Stomach (tissue), 8 donors: ENCODE measurements at regions not wholly inside any gene's neighbourhood (a gene's known extent, or its start where the extent isn't known, plus 50 kb on each side); places are given as distances from the start of the nearest gene placed in this dataset.

Source experiments
- DNase-seq, 2 donors: peaks; one replicate each; pipeline versions ENCODE4 v3.0.0 to v3.0.0-alpha.2; 2013 to 2019
- H3K27ac ChIP-seq, 5 donors: fragments of 200-600 bp in 4 of 5; sonication (generic) in 4 of 5; one replicate each; pipeline ENCODE4 v1.5.1; 2013 to 2019; ENCODE audit warnings: mild to moderate bottlenecking in 1 of 5, moderate library complexity in 1 of 5
- H3K27me3 ChIP-seq, 3 donors: fragments of 200-600 bp; sonication (generic); one replicate each; pipeline ENCODE4 v1.5.1; 2017 to 2019; ENCODE audit warnings: mixed run types in 1 of 3
- H3K36me3 ChIP-seq, 4 donors: fragments of 200-600 bp; sonication (generic); 1 replicate in 3 of 4; 2 replicates in 1 of 4; pipeline ENCODE4 v1.5.1; 2016 to 2019
- H3K4me1 ChIP-seq, 4 donors: fragments of 200-600 bp; sonication (generic); one replicate each; pipeline ENCODE4 v1.5.1; 2016 to 2019
- H3K4me3 ChIP-seq, 4 donors: fragments of 200-600 bp; sonication (generic) in 3 of 4; one replicate each; pipeline ENCODE4 v1.5.1; 2016 to 2019; ENCODE audit warnings: mild to moderate bottlenecking in 1 of 4
- H3K9me3 ChIP-seq, 4 donors: fragments of 200-600 bp; sonication (generic); one replicate each; pipeline ENCODE4 v1.5.1; 2016 to 2019
- EP300 ChIP-seq: sonication (generic); formaldehyde crosslinking; IDR thresholded peaks from one replicate; pipeline ENCODE4 v1.6.1; 2017; ENCODE audit warnings: antibody characterized with exemption
- POLR2A ChIP-seq, 4 donors: fragments of 450-650 bp; IDR thresholded peaks; one replicate each; pipeline ENCODE4 v1.6.1; 2016; ENCODE audit warnings: antibody characterized with exemption in 4 of 4, control low read depth in 2 of 4, mild to moderate bottlenecking in 1 of 4, moderate library complexity in 1 of 4
- POLR2AphosphoS5 ChIP-seq, 3 donors: sonication (generic); formaldehyde crosslinking; IDR thresholded peaks; one replicate each; pipeline ENCODE4 v1.6.1; 2016; ENCODE audit warnings: antibody characterized with exemption in 3 of 3
- WGBS, 5 donors: extraction: QIAGEN DNeasy Blood & Tissue Kit in 3 of 5; methylation state at CpG; one replicate each; pipeline versions ENCODE4 v1.1.5 to v1.1.7; 2013 to 2018; 5-methylcytosine and 5-hydroxymethylcytosine counted together
- intact Hi-C: fragments of 100-400 bp; cut with DNase I; formaldehyde crosslinking; loops from one replicate; pipeline ENCODE4 v1.15.1; 2023; ENCODE audit warnings: low total_unique reads
- TF ChIP-seq, protein P1 (sequence below), 7 experiments: fragments of 450-650 bp in 4 of 7; fragments of 200-600 bp in 3 of 7; sonication (generic) in 3 of 7; IDR thresholded peaks; one replicate each; pipeline ENCODE4 v1.5.1; 2016 to 2019; ENCODE audit warnings: antibody characterized with exemption in 7 of 7, control low read depth in 2 of 7, mild to moderate bottlenecking in 1 of 7
- donor health status: healthy with polysubstance abuse.
- donor health status: Bipolar disorder and iron deficiency.
- donor health status: healthy.

DNA sequence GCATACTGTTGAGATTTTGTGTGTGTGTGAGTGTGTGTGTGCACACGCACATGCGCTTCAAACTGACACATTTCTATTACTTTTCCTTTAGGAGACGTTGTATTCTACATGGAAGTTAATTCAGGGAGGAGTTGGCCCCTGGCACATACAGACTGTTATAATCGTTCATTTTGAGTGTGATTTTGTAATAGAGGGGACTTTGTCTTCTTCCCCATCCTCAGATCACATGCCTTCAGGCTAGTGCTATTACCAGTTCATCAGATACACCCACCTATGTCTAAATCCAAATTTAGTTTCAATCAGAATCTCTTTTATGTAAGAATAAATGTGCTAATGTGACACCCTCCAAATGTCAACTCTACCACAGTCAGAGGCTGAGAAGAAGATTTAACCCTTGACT, 90.2 kb downstream of the FBXO4 start:
- no peak for DNase-seq
- Histone ChIP-seq H3K9me3 (no peaks in the 10 kb centered on the region), H3K27ac (no peak overlapping the region), H3K27me3 (no peaks in the 10 kb centered on the region), H3K4me1 (no peaks in the 10 kb centered on the region), H3K36me3 (no peaks in the 10 kb centered on the region), H3K4me3 (no peak overlapping the region)
- WGBS, 5 donors, result 57 to 80% (median 78%) methylated on average over 4 of the region's 4 CpGs
- intact Hi-C loops, result no loop called here
- TF ChIP-seq POLR2AphosphoS5 (IDR thresholded peaks at IDR 0.05), result no peak
- TF ChIP-seq, protein P1, sequence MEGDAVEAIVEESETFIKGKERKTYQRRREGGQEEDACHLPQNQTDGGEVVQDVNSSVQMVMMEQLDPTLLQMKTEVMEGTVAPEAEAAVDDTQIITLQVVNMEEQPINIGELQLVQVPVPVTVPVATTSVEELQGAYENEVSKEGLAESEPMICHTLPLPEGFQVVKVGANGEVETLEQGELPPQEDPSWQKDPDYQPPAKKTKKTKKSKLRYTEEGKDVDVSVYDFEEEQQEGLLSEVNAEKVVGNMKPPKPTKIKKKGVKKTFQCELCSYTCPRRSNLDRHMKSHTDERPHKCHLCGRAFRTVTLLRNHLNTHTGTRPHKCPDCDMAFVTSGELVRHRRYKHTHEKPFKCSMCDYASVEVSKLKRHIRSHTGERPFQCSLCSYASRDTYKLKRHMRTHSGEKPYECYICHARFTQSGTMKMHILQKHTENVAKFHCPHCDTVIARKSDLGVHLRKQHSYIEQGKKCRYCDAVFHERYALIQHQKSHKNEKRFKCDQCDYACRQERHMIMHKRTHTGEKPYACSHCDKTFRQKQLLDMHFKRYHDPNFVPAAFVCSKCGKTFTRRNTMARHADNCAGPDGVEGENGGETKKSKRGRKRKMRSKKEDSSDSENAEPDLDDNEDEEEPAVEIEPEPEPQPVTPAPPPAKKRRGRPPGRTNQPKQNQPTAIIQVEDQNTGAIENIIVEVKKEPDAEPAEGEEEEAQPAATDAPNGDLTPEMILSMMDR (IDR thresholded peaks at IDR 0.05), result no peak
- TF ChIP-seq POLR2A (IDR thresholded peaks at IDR 0.05), result no peak
- TF ChIP-seq EP300, result no peak

- TF ChIP-seq POLR2AphosphoS5 (IDR thresholded peaks at IDR 0.05) (no peak), POLR2A (IDR thresholded peaks at IDR 0.05) (no peak), EP300 (no peak)
- TF ChIP-seq, protein P1 (IDR thresholded peaks at IDR 0.05), result no peak
- WGBS, 5 donors, result 61 to 89% (median 82%) methylated on average over 1 of the region's 1 CpG
- Histone ChIP-seq H3K27ac (no peak overlapping the region), H3K4me1 (no peaks in the 10 kb centered on the region), H3K27me3 (no peaks in the 10 kb centered on the region), H3K9me3 (no peaks in the 10 kb centered on the region), H3K4me3 (no peak overlapping the region), H3K36me3 (no peaks in the 10 kb centered on the region)
- no peak for DNase-seq
- intact Hi-C loops, result no loop called here
These were observed 90.6 kb downstream of the FBXO4 start for GRCh38 chr5:42015681-42016080.

GRCh38 chr5:42020788-42021530, 95.9 kb downstream of the FBXO4 start:
- H3K4me3 ChIP-seq, result no peak overlapping the region
- peaks cover 0 to 13% (median 0%) of the 10 kb centered on the region in 4 donors for H3K9me3 ChIP-seq
- intact Hi-C loops, result no loop called here
- H3K27me3 ChIP-seq, result no peaks in the 10 kb centered on the region
- no peaks in the 10 kb centered on the region for H3K36me3 ChIP-seq
- no peak overlapping the region for H3K27ac ChIP-seq
- no peaks in the 10 kb centered on the region for H3K4me1 ChIP-seq
- WGBS, 5 donors, result 54 to 65% (median 60%) methylated on average over 3 of the region's 3 CpGs
- no peak for DNase-seq
- TF ChIP-seq EP300, result no peak

DNA sequence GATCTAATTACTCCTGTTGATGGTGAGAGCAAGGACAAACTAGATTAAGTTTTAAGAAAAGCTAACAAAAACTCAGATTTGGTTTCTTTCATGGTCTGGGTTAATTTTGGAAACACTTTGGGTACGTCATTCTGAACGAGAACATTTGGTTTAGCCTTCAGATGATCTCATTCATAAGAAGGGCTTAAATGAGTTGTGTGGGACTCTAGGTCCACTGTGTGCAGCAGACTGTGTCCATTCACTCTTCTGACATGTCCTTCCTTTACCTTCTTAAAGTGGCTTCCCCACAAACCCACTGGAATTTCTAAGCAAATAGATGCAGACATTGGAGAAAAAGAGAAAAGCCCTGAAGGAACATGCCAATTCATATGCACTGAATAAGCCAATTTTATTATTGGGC, 96.8 kb downstream of the FBXO4 start:
- Histone ChIP-seq H3K4me3 (no peak overlapping the region), H3K4me1 (no peaks in the 10 kb centered on the region), H3K27me3 (no peaks in the 10 kb centered on the region), H3K36me3 (no peaks in the 10 kb centered on the region), H3K27ac (no peak overlapping the region), H3K9me3 (peaks cover 0 to 13% (median 0%) of the 10 kb centered on the region in 4 donors)
- intact Hi-C loops, result no loop called here
- TF ChIP-seq, protein P1 (IDR thresholded peaks at IDR 0.05), result no peak
- TF ChIP-seq POLR2AphosphoS5 (IDR thresholded peaks at IDR 0.05) (no peak), POLR2A (IDR thresholded peaks at IDR 0.05) (no peak), EP300 (no peak)
- no peak for DNase-seq
- 57 to 76% (median 64%) methylated on average over 2 of the region's 2 CpGs for WGBS, 5 donors

GRCh38 chr5:42022383-42022972, 97.4 kb downstream of the FBXO4 start:
- no peak for DNase-seq
- H3K27me3 ChIP-seq, result no peaks in the 10 kb centered on the region
- H3K36me3 ChIP-seq, result no peaks in the 10 kb centered on the region
- H3K4me3 ChIP-seq, result no peak overlapping the region
- no peak overlapping the region for H3K27ac ChIP-seq
- peaks cover 0 to 13% (median 0%) of the 10 kb centered on the region in 4 donors for H3K9me3 ChIP-seq
- intact Hi-C loops, result no loop called here
- TF ChIP-seq POLR2A (IDR thresholded peaks at IDR 0.05) (no peak), EP300 (no peak), POLR2AphosphoS5 (IDR thresholded peaks at IDR 0.05) (no peak)
- TF ChIP-seq, protein P1 (IDR thresholded peaks at IDR 0.05), result no peak
- WGBS, 5 donors, result 45 to 51% (median 47%) methylated on average over 2 of the region's 2 CpGs
- no peaks in the 10 kb centered on the region for H3K4me1 ChIP-seq
